ENCODE measurements at regions not wholly inside any gene's neighbourhood (a gene's known extent, or its start where the extent isn't known, plus 50 kb on each side); places are given as distances from the start of the nearest gene placed in this dataset.

GRCh38 chr18:27723168-27723567, 453.8 kb downstream of the CDH2 start:
- no peak for TF ChIP-seq ZFP30 (CRISPR knock-in tag; IDR thresholded peaks at IDR 0.05)
- TF ChIP-seq RARB (CRISPR knock-in tag; IDR thresholded peaks at IDR 0.05): no peak
- no peak for TF ChIP-seq SNAI2 (CRISPR knock-in tag; IDR thresholded peaks at IDR 0.05)
- no peak for TF ChIP-seq PATZ1 (CRISPR knock-in tag; IDR thresholded peaks at IDR 0.05; ENCODE audit: borderline replicate concordance)
- TF ChIP-seq CREB5 (CRISPR knock-in tag; IDR thresholded peaks at IDR 0.05; ENCODE audit: low read depth): no peak
- no peak for TF ChIP-seq ESRRG (CRISPR knock-in tag; IDR thresholded peaks at IDR 0.05)
- no peak for TF ChIP-seq PPARA (CRISPR knock-in tag; IDR thresholded peaks at IDR 0.05; ENCODE audit: borderline replicate concordance)
- TF ChIP-seq ARNTL (CRISPR knock-in tag; IDR thresholded peaks at IDR 0.05; ENCODE audit: borderline replicate concordance, low read depth): no peak
- TF ChIP-seq ZC3H10 (CRISPR knock-in tag; IDR thresholded peaks at IDR 0.05): no peak
- TF ChIP-seq ISL1 (CRISPR knock-in tag; IDR thresholded peaks at IDR 0.05): no peak
